ENCODE measurements at regions not wholly inside any gene's neighbourhood (a gene's known extent, or its start where the extent isn't known, plus 50 kb on each side); places are given as distances from the start of the nearest gene placed in this dataset.

DNA sequence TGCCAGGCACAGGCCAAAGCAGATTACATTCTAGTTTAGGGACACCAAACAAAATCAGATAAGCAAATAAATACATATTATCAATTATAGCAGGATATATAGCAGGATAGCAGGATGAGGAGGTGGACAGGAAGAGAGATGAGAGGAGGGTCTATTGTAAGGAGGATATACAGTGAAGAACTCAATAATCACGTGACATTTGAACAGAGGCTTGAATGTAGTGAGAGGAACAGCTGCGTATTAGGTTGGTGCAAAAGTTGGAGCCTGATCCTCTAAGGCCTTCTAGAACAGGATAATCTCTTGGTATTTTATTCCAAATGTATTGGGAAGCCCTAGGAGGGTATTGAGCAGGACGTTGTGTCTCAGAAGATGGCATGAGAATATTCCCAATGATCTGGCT is 136.7 kb downstream of the CYLD start:
- no peak for DNase-seq

DNA sequence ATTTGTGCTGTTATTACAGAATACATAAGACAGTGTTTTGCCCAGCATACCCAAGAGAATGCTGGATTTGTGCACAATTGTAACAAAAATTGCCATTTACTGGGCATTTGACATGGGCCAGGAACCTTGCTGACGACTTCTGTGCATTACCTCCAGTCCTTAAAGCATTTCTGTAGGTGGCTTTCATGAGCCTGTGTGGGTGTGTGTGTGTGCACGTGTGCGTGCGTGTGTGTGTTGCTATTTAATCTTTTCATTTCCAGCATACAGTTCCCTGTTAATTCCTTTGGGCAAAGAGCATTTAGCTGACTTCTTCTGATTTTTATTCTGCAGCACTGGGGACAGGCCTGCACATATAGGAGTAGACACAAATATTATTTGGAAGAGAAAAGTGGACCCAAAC is 134.4 kb downstream of the CYLD start:
- DNase-seq = no peak

DNA sequence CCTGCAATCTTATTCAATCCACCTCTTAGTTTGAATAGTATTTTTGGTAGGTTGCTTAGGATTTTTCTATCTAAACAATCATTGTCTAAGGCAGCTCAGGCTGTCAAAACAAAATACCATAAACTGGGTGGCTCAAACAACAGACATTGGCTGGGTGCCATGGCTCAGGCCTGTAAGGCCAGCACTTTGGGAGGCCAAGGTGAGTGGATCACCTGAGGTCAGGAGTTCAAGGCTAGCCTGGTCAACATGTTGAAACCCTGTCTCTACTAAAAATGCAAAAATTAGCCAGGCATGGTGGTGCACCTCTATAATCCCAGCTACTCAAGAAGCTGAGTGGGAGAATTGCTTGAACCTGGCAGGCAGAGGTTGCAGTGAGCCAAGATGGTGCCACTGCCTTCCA is 126.7 kb downstream of the CYLD start:
- no peak for DNase-seq

DNA sequence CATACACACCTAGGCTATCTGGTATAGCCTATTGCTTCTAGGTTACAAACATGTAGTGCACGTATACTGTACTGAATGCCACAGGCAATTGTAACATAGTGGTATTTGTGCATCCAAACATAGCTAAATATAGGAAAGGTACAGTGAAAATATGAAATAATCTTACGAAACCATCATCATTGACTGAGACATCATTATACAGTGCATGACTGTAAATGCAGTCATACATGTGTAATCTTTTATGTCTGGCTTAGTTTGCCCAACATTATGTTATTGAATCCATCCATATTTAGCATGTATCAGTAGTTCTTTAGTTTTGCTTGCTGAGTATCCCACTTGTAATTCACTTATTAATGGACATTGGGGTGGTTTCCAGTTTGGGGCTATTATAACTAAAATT is 124.9 kb downstream of the CYLD start:
- no peak for DNase-seq

DNA sequence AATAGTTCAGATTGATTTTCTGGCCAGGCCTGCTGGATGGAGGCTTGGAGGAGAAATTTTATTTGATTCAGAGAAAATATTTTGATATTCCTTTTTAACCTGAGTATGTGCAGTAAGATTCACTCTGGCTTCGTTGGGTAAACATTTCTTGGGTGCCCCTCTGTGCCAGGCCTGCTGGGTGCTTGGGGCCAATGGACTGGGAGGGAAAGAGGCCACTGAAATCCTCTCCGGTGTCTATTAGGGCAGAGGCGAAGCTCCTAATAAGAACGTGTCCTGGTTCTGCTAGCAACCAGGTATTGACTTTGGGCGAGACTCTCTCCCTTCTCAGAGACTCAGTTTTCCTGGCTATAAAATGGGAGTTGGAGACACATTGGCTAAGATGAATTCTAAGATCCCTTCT is 122.5 kb downstream of the CYLD start:
- no peak for DNase-seq

DNA sequence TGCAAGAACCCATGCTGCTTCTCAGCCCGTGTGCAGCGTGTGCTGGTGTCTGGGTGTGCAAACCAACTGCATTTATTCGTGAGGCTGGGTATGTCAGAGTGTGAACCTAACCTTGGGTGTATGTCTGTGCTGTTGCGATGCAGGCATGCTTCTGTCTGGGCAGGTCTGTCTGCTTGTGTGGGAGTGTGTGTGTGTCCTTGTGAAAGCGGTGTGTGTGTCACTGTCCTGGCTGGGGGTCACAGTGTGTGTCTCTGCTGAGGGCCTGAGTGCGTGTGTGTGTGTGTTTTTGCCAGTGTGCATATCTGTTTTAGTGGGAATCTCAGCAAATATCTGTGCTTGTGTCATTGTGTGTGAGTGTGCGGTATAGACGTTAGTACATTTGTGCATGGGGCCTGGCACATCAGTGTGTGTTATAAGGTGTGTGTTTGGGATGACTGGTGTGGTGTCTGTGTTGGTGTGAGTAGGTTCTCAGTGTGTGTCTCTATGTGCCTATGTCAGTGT is 121.8 kb downstream of the CYLD start:
- DNase-seq = no peak

DNA sequence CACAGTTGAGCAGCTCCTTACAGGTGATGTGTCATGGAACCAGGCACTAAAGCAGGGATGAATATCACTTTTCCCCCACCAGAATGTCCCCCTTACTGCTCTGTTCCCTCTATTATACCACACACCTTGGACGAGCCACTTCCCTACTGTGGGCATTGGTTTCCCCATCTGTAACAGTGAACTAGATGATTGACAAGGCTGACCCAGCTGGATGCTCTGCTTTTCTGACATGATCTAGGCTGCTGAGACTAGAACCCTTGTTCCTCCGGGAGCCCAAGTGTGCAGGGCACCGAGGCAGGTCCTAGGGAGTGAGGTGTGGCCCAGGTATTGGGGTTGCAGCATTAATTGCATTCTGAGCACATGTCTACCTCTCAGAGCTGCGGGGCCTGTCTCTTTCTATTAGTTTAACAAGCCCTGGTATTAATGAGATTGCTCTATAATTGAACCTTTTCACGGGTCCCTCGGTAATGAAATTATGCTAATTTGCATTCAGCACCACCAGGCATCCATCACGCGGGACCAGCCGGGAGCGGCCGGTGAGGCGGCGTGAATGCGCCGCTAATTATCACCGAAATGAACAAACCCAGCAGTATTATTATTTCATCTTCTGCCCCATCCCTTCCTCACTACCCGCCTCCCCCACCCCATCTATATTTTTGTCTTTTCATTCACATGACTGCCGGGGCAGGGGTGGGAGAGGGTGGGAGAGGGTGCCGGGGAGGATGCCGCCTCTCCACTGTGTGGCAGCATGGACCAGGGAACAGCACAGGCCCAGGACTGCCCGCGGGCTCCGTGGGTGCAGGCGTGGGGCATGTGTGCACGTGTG is 121.1 kb downstream of the CYLD start:
- peak; percentile 34 for DNase-seq

DNA sequence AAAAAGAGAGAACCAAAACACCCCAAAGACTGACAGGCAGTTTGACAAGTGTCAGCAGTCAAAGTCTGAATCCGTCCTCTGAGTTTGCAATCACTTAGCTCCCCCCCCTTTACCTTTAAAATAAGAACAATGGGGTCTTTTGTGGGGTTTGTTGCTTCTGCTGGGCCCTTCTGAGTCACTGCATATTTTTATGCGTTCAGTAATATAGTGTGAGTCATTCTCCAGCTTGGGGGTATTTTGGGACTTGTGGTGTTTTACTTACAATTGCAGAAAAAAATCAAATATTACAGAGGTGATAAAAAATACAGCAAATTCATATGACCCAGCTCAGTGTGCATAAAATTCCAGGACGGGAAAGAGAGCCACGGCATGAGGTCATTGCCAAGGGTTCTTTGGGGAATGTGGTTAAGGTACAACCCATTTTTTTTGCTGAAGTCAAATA is 120.1 kb downstream of the CYLD start:
- no peak for DNase-seq

DNA sequence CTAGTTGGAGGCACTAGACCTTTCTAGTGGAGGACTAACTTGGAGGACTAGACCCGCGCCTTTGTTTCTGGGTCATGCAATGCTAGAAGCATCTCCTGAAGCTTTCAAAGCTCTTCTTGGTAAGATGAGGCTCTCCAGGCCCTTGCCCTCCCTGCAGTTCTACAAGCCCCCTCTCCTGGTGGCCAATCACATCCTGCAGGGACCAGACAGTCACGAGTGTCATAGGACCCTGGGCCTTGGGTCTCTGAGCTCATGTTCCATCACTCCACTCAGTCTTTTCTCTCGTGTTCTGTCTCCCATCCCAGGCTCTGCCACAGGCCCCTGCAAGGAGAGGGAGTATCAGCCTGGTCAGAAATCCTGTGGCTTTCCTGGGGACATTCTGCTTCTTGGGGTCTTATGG is 119.6 kb downstream of the CYLD start:
- no peak for DNase-seq

DNA sequence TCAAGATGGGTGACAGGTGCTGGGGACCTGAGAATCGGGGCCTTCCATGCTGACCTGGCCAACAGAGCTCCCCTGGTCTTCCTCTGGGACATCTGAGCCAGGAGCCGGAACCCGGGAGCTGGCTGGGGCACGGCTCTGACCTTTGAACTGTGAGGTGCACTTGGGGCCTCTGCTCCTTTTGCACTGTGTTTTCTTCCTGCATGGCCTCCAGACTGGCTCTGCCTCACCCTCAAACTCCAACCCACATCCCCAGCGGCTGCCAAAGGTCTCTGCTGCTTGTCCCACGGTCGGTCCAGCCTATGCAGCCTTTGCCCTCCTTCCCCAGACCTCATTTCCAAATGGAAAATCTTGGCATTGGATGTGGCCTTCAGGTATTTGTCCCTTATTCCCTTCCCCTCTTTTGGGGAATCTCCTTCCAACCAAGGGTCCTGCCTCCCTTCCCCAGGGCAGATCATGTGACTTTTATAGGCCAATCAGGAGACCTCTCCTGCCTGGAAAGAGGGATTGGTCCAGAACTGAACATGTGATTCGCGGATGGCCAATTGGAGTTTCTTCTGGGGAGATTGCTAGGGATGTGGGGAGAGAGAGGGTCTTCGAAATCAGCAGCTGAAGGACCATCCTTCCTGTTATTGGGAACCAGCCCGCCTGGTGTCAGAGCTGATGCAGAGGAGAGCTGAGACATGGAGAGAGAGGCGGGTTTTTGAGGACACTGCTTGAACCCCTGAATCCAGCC is 117.9 kb downstream of the CYLD start:
- no peak for DNase-seq

DNA sequence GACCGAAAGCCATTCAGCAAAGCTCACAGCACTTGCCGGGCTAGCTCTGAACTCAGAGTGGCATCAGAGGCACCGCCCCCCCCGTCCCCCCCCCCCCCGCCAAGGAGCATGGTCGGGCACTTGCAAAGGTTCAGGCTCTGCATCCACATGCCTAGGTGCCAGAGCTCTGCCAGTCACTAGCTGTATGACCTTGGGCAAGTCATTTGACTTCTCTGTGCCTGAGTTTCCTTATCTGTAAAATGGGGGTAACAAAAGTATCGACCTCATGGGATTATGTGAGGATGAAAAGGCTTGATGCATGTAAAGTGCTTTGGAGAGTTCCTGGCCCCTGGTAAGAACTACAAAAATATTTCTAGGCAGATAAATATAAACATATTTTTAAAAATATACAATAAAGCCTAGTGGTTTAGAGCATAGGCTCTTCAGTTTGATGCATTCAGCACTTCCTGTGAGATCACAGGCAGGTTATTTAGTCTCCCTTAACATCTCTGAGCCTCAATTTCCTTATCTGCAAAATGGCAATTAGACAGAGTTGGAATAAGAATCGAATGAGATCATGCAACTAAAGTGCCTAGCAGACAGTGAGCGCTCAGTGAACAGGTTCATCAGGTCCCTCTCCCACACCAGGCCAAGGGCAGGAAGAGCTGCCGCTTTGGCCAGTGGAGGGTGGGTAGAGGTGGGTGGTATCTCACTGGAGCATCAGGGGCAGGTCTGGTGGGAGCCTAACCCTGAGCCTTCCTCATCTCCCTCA is 117.2 kb downstream of the CYLD start:
- no peak for DNase-seq

DNA sequence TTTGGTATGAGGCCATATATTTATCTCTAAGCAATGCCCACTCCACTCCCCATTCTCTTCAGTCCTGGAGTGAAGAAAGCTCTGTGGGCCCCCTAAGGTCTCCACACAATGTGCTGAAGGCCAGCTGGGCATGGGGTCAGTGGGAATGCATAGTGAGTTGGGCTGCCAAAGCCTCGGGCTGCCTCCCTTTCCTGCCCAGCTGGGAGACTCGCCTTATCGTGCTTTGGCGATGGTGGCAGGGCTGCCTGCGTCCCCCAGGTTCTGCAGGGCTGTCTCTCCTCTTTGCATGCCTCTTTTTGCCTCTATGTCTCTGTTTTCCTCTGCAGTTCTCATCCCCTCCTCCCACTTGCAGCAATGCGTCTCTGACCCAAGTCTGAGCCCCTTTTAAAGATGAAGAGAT is 116.5 kb downstream of the CYLD start:
- no peak for DNase-seq

DNA sequence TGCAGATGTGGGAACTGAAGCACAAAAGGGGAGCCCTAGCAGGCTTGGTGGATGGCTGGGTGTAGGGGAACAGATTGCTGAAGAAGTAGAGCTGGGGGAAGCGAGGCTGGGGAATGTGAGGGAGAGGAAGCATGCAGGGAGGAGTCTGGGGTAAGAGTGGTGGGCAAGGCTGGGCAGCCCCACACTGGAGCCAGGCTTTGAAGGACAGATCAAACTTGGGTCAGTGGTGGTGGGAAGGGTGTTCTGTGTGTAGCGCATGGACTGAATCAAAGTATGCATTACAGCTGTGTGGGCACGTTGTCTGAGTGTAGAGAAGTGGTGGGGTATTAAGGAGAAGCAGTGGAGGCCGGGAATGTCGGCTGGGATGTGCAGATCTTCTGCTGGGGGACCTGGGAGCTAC is 116.0 kb downstream of the CYLD start:
- no peak for DNase-seq

DNA sequence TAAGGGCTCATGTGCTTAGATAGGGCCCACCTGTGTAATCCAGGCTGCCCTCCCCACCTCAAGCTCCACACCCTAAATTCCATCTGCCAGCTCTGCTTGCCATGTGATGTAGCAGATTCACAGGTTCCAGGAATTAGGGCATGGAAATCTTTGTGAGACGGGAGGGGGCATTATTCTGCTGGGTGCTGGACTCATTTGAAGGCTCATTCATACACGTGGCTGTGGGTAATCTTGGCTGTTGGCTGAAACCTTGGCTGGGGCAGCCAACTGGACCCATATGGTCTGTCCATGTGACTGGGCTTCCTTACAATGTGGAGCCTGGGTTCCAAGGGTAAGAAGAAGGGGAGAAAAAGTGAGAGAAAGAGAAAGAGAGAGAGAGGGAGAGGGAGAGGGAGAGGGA is 115.1 kb downstream of the CYLD start:
- DNase-seq = no peak

DNA sequence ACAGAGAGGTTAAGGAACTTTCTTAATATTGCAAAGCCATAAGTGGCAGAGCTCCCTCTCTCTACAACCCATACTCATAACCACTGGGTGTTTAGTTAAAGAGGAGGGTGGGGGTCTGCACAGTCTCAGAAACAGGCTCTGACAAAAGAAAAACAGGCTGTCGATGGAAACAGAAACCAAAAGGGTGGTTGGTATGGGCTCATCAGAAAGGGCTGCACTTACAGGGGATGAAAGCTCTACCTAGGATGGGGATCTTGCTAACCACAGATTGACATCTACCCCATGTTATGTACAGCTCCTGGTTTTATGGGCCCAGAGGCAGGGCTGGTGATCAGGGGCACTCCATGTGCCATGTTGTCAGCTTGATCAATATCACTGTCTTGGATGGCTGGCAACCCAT is 111.4 kb downstream of the CYLD start:
- DNase-seq = no peak

Small RNAs in the stretch of these regions (small RNA-seq; reads per million reads assigned to genes)
- gene RNA5SP426 = 1.3 reads per million, percentile 78 among the genes with 10 or more reads in this experiment

Data from occipital lobe (tissue), 2 donors.